Transverse colon (tissue), 4 donors: ENCODE measurements at regions not wholly inside any gene's neighbourhood (a gene's known extent, or its start where the extent isn't known, plus 50 kb on each side); places are given as distances from the start of the nearest gene placed in this dataset.
"Not testable (repeated sequence)": the region's sequence is repeated elsewhere in the genome, so short reads cannot be mapped to it uniquely, and the experiment has no call there.

ENCODE experiments used
- DNase-seq: peaks from one replicate; pipeline ENCODE4 v3.0.0-alpha.2; 2019
- H3K27ac ChIP-seq, 4 donors: fragments of 200-600 bp; sonication (generic); 2 replicates each; pipeline ENCODE4 v1.5.1; 2016 to 2018; ENCODE audit warnings: inconsistent platforms in 4 of 4
- H3K27me3 ChIP-seq: fragments of 200-600 bp; sonication (generic); 2 replicates; pipeline ENCODE4 v1.5.1; 2017; ENCODE audit warnings: inconsistent platforms
- H3K36me3 ChIP-seq, 4 donors: fragments of 200-600 bp; sonication (generic); 2 replicates each; pipeline ENCODE4 v1.5.1; 2017 to 2019; ENCODE audit warnings: inconsistent platforms in 4 of 4
- H3K4me1 ChIP-seq, 4 donors: fragments of 200-600 bp; sonication (generic); 2 replicates each; pipeline ENCODE4 v1.5.1; 2017 to 2020; ENCODE audit warnings: inconsistent platforms in 4 of 4
- H3K4me3 ChIP-seq, 4 donors: fragments of 200-600 bp; sonication (generic); 1 replicate in 1 of 4; 2 replicates in 3 of 4; pipeline versions ENCODE4 v1.5.1 to v1.6.1; 2017 to 2019; ENCODE audit warnings: inconsistent platforms in 4 of 4
- H3K9me3 ChIP-seq, 2 donors: fragments of 200-600 bp; sonication (generic); 2 replicates each; pipeline ENCODE4 v1.5.1; 2017 to 2019; ENCODE audit warnings: inconsistent platforms in 2 of 2
- CTCF ChIP-seq, 5 experiments: fragments of 200-600 bp in 3 of 5; fragments of 450-650 bp in 2 of 5; sonication (generic) in 3 of 5; IDR thresholded peaks; 1 replicate in 2 of 5; 2 replicates in 3 of 5; pipeline ENCODE4 v1.5.1; 2016 to 2017; ENCODE audit warnings: antibody characterized with exemption in 5 of 5, inconsistent platforms in 3 of 5, mild to moderate bottlenecking in 2 of 5, moderate library complexity in 1 of 5
- EP300 ChIP-seq: sonication (generic); formaldehyde crosslinking; IDR thresholded peaks from one replicate; pipeline ENCODE4 v1.6.1; 2017; ENCODE audit warnings: antibody characterized with exemption, low read depth
- POLR2A ChIP-seq: fragments of 450-650 bp; IDR thresholded peaks from one replicate; pipeline ENCODE4 v1.6.1; 2016; ENCODE audit warnings: antibody characterized with exemption, mild to moderate bottlenecking, moderate library complexity
- POLR2AphosphoS5 ChIP-seq, 3 donors: sonication (generic); formaldehyde crosslinking; IDR thresholded peaks; one replicate each; pipeline ENCODE4 v1.6.1; 2016; ENCODE audit warnings: antibody characterized with exemption in 3 of 3
- WGBS, 2 donors: methylation state at CpG; one replicate each; pipeline ENCODE4 v1.1.5; 2018; ENCODE audit warnings: low coverage in 1 of 2; 5-methylcytosine and 5-hydroxymethylcytosine counted together
- in situ Hi-C, 4 donors: fragments of 200-750 bp; cut with MboI; loops; one replicate each; pipeline versions ENCODE4 v1.15.0 to v1.15.1; 2017; ENCODE audit warnings: low sequenced_read_pairs in 3 of 4, low pct_ligation_motif_present in 1 of 4, low pct_unique_long_range_greater_than_20kb in 1 of 4
- intact Hi-C: fragments of 100-400 bp; cut with DNase I; formaldehyde crosslinking; loops from one replicate; pipeline ENCODE4 v1.15.1; 2023; ENCODE audit warnings: low total_unique reads

- Histone ChIP-seq H3K4me3 (no peak overlapping the region), H3K36me3 (no peaks in the 10 kb centered on the region), H3K27ac (no peak overlapping the region), H3K4me1 (no peaks in the 10 kb centered on the region), H3K27me3 (no peaks in the 10 kb centered on the region), H3K9me3 (no peaks in the 10 kb centered on the region)
- TF ChIP-seq EP300 (no peak), CTCF (IDR thresholded peaks at IDR 0.05) (no peak), POLR2AphosphoS5 (IDR thresholded peaks at IDR 0.05) (no peak), POLR2A (no peak)
- 55 to 70% methylated on average over 1 of the region's 1 CpG for WGBS, 2 donors
- intact Hi-C loops: loop anchor here (5.0 kb wide), 1 partner anchor 991 kb away; no protein-coding TSS in a partner anchor
- in situ Hi-C loops: no loop called here
- DNase-seq: no peak
Measured at GRCh38 chr16:65807858-65808257, 558.6 kb upstream of the CDH5 start.

DNA sequence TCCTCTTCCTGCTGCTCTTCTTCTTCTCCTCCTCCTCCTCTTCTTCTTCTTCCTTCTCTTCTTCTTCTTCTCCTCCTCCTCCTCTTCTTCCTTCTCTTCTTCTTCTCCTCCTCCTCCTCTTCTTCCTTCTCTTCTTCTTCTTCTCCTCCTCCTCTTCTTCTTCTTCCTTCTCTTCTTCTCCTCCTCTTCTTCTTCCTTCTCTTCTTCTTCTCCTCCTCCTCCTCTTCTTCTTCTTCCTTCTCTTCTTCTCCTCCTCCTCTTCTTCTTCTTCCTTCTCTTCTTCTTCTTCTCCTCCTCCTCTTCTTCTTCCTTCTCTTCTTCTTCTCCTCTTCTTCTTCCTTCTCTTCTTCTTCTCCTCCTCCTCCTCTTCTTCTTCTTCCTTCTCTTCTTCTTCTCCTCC lies 560.8 kb upstream of the CDH5 start:
- H3K4me3 ChIP-seq, DNase-seq, H3K4me1 ChIP-seq, H3K9me3 ChIP-seq, H3K27me3 ChIP-seq, in situ Hi-C loops, H3K36me3 ChIP-seq, H3K27ac ChIP-seq: not testable (repeated sequence)
- intact Hi-C loops: loop anchor here (5.0 kb wide), 1 partner anchor 988 kb away; no protein-coding TSS in a partner anchor

- 34 to 60% methylated on average over 2 to 3 of the region's 3 CpGs for WGBS, 2 donors
- DNase-seq: no peak
- Histone ChIP-seq H3K36me3 (no peaks in the 10 kb centered on the region), H3K4me1 (no peaks in the 10 kb centered on the region), H3K27me3 (no peaks in the 10 kb centered on the region), H3K27ac (no peak overlapping the region), H3K4me3 (no peak overlapping the region), H3K9me3 (no peaks in the 10 kb centered on the region)
- TF ChIP-seq POLR2AphosphoS5 (IDR thresholded peaks at IDR 0.05): no peak
- intact Hi-C loops (no loop called here), in situ Hi-C loops (no loop called here)
Measured at GRCh38 chr16:65796481-65796880, 570.0 kb upstream of the CDH5 start.

GRCh38 chr16:65794973-65795372 lies 571.5 kb upstream of the CDH5 start:
- in situ Hi-C loops (no loop called here), intact Hi-C loops (no loop called here)
- Histone ChIP-seq H3K27ac (no peak overlapping the region), H3K4me1 (no peaks in the 10 kb centered on the region), H3K27me3 (no peaks in the 10 kb centered on the region), H3K4me3 (no peak overlapping the region), H3K36me3 (no peaks in the 10 kb centered on the region), H3K9me3 (no peaks in the 10 kb centered on the region)
- DNase-seq: no peak
- TF ChIP-seq EP300: no peak
- no peak for TF ChIP-seq POLR2AphosphoS5 (IDR thresholded peaks at IDR 0.05)
- 29 to 41% methylated on average over 1 of the region's 1 CpG for WGBS, 2 donors

DNA sequence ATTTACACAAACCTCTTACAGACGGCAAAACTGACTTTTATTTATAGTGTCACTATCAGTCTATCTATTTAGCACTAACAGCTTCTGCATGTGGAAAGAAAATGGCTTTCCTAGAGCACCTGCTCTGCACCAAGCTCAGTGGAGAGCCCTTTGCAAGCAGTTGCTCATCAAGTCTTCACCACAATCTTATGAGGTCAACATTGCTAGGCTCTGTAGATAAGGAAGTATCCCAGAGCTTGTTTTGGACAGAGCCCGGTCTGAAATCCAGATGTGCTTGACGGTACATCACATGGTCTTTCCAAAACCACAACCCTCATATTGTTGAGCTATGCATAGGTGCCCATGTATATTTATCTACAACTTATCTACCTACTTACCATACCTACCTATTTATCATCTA lies 572.7 kb upstream of the CDH5 start:
- Histone ChIP-seq H3K27ac (no peak overlapping the region), H3K36me3 (no peaks in the 10 kb centered on the region), H3K4me3 (no peak overlapping the region), H3K27me3 (no peaks in the 10 kb centered on the region), H3K4me1 (no peaks in the 10 kb centered on the region), H3K9me3 (no peaks in the 10 kb centered on the region)
- intact Hi-C loops (no loop called here), in situ Hi-C loops (no loop called here)
- no peak for DNase-seq
- no peak for TF ChIP-seq CTCF (IDR thresholded peaks at IDR 0.05)
- no peak for TF ChIP-seq POLR2A
- 78 to 94% methylated on average over 2 to 3 of the region's 3 CpGs for WGBS, 2 donors

DNA sequence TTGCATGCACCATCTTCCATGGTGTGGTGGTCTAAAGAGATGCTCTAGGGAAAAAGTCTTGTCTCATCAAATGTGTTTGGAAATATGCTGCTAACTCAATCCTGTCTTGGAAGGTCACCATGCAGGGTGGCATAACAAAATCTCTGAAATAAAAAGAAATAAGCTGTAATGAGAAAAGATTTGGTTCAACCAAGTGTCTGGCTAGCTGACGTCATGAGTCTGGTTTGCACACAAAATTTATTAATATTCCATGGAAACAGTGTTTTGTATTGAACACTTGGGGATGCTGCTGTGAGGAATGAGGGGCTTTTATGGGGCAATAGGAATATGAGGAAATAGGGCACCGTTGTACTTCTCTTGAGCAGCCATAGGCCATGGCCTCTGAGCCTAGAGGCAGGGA lies 575.7 kb upstream of the CDH5 start:
- Histone ChIP-seq H3K27me3 (no peaks in the 10 kb centered on the region), H3K36me3 (no peaks in the 10 kb centered on the region), H3K9me3 (no peaks in the 10 kb centered on the region), H3K27ac (no peak overlapping the region), H3K4me3 (no peak overlapping the region), H3K4me1 (no peaks in the 10 kb centered on the region)
- 70 to 72% methylated on average over 2 of the region's 2 CpGs for WGBS, 2 donors
- in situ Hi-C loops (no loop called here), intact Hi-C loops (no loop called here)
- TF ChIP-seq EP300 (no peak), POLR2A (no peak), CTCF (IDR thresholded peaks at IDR 0.05) (no peak), POLR2AphosphoS5 (IDR thresholded peaks at IDR 0.05) (no peak)
- no peak for DNase-seq
